Midbrain (tissue), 1 donor: ENCODE measurements at regions not wholly inside any gene's neighbourhood (a gene's known extent, or its start where the extent isn't known, plus 50 kb on each side); places are given as distances from the start of the nearest gene placed in this dataset.
"Not testable (repeated sequence)": the region's sequence is repeated elsewhere in the genome, so short reads cannot be mapped to it uniquely, and the experiment has no call there.

Source experiments
- DNase-seq: peaks from one replicate; lab custom pipeline; 2025; lab: John Stamatoyannopoulos, UW

DNA sequence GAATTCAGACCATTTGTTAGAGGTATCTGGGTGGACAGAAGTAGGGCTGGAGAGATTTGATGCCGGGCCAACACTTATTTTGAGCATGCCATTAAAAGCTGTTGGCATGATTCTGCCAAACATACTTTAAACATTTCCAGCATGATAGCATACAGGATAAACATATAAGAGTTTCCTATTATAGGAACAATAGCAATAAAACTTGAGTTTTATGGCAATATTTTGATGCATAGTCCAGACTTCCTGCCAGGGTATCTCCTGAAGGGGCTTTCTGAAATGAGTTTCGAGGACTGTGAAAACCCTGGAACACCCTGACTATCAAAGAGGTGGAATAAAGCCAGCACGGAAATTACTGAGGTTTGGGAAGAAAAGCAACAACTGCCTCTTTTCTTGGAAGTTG, 1398.0 kb upstream of the NXPH2 start:
- no peak for DNase-seq

DNA sequence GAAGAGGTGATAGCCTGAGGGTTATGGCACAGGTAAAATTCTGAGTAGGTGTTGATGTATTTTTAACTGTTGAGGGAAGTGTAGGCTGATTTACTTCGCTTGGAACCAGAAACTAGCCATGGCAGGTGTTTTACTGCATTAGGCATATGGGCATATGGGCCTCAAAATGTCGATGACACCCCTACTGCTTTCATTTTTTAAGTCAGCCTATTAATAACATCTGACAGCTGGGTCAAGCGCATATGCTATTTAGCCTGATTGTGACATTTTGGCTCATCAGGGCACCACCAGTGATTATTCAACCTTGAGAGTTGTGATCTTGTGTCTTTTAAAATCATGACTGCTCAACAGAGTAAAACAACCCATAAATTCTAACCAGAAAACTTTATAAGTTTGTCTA, 1396.9 kb upstream of the NXPH2 start:
- DNase-seq = no peak

DNA sequence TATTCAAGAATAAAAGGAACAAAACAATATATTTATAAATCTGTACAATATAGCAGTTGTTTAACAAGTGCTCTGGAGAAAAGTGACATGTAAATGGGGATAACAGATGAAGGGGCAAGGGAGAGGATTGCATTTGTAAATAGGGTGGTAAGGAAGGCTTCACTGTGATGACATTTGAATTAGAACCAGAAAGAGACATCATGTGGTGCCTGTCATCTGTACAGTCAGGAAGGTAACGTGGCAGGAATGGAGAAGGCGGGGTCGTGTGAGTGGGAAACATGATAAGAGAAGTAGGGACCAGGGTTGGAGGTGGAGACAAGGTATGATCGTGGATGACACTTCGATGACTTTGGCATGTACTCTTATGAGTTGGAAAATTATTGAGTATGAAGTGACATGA, 1393.6 kb upstream of the NXPH2 start:
- DNase-seq = no peak

DNA sequence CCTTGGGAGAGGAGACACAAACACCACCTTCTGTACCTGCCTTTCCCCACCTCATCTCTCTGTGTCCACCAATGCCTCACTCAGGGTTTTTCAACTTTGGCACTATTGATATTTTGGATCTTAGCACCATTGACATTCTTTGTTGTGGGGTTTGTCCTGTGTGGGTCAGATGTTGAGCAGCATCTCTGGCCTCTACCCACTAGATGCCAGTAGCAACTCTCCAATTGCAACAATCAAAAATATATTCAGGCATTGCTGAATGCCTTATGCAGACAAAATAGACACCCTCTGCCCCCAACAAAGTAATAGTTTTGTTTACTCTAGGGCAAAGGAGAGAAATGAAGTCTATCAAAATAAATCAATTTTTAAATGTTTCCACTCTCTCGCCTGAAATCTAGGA, 1384.3 kb upstream of the NXPH2 start:
- DNase-seq = no peak

DNA sequence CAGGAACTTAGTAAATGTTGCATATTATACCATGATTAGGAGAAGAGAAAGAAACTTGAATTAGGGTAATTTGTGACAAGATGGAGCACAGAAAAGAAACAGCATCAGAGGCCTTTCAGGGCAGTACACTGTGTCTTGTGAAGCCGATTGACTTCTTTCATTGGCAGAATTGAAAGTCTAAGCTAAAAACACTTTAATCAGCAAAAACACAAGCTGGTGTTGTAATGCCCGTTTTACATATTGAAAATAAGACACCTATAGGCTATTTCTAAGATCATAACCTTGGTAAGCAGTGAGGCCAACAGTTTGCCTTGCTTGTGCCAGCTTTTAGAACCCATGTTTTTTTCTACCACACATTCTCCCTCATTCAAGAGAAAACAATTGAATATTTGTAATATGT, 1378.1 kb upstream of the NXPH2 start:
- DNase-seq = no peak

DNA sequence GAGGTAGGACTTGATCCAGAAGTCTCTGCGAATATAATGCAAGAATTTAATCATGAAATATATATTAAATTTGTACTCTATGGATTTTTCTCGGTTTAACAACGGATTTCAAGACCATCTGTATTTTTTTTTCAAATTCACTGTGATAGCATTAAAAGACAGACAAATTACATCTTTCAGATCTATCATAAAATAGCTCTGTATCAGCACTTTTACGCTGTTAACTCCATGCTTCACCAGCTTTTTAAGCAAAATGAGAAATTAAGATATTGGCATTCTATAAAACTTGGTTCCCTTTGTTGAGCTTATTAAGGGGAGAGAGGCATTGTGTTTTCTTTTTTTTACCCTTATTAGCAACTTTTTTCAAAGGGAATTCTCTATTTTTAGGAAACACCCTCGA, 1377.6 kb upstream of the NXPH2 start:
- no peak for DNase-seq

DNA sequence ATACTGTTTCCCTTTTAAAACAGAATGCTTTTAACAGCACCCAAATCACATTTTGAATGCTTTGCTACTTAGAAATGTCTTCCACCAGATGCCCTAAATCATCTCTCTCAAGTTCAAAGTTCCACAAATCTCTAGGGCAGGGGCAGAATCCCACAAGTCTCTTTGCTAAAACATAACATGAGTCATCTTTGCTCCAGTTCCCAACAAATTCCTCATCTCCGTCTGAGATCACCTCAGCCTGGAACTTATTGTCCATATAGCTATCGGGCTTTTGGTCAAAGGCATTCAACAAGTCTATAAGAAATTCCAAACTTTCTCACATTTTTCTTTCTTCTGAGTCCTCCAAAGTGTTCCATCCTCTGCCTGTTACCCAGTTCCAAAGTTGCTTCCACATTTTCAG, 1374.5 kb upstream of the NXPH2 start:
- DNase-seq = no peak

DNA sequence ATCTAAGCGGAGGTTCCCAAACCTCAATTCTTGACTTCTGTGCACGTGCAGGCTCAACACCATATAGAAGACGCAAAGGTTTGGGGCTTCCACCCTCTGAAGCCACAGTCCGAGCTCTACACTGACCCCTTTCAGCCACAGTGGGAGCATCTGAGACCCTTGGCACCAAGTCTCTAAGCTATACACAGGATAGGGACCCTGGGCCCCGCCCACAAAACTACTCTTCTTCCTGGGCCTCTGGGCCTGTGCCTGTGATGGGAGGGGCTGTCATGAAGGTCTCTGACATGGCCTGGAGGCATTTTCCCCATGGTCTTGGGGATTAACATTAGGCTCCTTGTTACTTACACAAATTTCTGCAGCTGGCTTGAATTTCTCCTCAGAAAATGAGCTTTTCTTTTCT, 1374.1 kb upstream of the NXPH2 start:
- no peak for DNase-seq

DNA sequence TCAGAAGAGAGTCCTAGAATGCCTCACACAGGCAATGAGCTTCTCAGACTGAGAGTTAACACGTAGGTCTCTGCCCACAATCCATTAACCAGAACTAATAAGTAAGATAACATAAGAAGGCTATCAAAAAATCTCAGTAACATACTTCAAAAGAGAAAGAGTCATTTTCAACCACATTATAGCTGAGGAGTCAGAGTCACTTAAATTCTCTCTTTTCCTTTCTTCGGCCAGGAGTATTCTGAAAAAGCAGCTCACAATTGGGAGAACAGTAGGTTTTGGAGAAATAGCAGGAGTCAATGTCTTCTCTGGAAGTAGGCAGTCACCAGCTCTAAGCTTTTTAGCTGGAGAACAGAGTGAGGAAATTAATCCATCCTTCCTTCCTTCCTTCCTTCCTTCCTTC, 1364.4 kb upstream of the NXPH2 start:
- no peak for DNase-seq

DNA sequence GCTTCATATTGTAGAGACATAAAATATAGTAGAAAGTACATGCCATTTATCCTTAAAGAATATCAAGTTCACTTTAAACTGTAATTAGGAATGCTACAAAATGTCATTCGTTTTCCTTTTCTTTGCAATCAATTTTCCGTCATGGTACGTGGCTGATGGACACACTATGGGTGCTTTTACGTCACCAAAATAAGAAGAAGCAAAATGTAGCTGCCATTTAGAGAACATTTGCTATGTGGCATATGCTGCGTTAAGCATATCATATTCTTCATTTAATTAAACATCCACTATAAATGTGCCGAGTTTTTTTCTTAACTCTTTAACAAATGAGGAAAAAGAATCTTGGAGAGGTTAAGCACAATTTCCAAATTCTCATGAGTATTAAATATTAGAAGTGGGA, 1358.5 kb upstream of the NXPH2 start:
- no peak for DNase-seq

DNA sequence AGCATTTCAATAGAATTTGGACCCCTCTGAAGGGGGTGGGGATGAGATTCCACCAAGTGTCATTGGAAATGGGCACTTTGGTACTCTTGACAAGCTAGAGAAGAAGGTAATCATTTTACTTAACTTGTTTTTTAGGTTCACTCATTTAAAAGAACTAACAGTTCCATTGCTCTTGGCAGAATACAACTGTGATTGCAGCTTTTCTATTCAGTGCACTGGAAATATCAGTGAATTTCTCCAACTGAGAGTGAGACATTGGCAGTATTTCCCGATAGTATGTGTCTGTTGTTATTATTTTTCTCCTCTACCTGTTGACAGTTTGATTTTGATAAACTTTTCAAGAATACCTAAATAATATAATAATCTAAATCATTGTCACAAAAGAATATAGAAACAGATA, 1356.7 kb upstream of the NXPH2 start:
- DNase-seq = no peak

DNA sequence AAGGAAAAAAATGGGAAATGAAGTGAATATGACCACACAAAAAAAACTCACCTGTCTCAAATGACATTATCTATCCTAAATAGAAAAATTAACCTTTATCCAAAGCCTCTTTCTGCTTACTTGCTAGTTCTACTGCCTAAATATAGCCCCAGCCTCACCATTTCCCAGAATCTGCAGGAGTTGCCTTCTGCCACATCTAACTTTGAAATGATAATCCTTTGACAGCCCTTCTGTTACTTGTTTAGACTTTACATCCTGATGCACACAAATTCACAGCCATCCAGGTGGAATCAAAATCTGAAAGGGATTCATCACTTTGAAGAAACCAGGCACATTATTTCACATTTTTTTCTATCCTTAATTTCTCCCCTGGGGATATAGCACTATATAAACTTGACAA, 1356.2 kb upstream of the NXPH2 start:
- DNase-seq = no peak

DNA sequence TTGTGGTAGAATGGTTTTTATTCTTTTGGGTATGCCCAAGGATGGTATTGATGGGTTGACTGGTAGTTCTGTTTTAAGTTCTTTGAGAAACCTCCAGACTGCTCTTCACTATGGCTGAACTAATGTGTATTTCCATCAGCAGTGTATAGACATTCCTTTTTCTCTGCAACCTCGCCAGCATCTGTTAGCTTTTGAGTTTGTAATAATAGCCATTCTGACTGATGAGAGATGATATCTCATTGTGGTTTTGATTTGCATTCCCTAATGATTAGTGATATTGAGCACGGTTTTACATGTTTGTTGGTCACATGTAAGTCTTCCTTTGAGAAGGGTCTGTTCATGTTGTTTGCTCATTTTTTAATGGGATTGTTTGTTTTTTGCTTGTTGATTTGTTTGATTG, 1348.7 kb upstream of the NXPH2 start:
- DNase-seq = no peak

DNA sequence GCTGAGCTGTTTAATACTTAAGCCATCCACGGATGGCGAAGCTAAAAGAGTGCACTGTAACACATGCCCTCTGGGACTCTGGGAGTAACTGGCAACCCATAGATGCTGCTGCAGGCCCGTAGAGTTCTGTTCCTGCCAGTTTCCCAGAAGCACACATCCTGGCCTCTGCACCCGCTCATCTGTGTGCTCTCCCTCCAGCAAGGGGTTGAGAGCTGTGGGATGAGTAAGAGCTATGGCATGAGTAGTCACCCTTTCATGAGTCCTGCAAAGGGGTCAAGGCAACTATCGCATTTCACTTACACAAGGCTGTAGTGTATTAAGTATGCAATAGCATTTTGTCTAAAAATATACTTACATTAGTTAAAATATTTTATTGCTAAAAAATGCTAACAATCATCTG, 1341.8 kb upstream of the NXPH2 start:
- no peak for DNase-seq

DNA sequence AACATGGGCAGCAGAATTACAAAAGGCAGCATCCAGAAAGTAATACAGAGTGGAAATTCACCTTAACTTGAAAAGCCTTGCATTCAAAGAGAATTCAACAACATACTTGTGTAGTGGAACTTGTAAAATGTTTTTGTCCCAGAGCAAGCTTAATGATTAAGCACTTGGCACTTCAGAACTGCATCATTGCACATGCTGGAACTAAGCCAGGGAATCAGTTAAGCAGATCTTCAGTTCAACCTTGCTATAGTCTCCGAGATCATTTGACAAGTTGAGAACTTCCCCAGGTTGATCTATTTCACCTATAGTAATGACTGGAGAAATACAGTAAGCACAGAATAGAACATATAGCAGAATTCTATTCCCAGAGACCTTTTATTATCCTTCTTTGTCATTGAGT, 1337.2 kb upstream of the NXPH2 start:
- DNase-seq = no peak

DNA sequence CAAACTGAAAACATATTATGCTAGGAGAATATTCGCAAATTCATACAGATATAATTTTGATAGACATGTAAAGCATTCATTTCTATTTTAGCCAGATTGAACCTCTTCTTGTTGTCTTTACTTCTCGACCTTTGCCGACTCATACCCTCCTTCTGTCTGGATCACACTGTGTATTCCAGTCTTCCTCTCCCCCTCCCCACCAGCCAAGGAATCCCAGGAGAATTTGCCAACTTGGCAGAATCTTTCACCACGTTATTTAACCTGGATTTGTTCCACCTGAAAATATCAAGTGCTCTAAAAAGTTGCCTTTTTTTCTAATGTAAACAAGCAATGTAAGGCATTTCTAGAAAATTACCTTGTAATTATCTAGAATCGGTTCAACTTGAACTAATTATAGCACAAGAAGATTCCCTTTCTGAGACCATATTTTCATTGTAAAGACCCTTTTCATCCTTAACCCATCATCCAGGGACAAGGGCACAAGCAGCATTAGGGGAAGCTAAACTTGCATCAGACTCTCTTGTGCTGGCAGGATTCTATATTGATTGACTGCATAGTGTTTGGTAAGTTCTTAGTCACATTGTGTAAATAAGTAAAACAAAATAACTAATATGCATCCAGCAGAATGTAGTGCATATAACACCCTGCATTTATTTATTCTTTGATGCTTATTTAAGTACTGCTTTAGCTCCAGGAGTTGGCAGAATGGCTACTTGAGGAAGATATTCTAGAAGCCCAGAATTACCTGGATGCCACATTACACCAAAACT, 1328.7 kb upstream of the NXPH2 start:
- no peak for DNase-seq

DNA sequence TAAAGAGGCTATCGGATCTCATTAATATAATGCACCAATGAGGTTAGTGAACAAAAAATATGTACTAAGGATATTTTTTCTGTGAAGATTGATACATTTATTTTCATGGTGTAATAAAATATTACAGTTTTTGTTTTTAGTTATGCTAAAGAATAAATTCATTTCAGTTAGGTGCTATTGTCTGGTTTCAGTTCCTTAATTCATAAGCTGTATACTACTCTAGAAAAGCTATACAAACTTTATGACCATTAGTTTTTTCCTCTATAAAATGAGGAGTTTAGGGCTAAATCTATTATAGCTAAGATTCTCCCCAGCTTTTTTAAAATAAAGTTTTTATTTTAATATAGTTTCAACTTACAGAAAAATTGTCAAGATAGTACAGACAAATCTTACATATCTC, 1311.7 kb upstream of the NXPH2 start:
- DNase-seq = no peak

DNA sequence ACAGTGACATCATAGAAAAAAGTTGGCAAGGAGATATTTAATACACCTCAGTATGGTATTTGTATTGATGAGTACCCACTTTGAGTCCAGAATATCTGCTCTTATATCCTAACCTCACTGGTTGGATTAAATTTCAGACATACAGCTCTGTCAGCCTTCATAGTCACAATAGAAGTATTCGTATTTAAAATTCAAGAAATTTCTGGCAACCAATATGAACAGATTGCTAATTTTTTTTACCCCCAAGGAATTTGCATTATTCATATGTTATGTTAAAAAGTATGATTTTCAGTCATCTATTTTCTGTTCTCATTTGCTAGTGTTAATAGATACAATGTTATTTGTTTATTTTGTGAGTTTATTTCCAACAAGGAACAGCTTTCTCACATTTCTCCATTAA, 1306.8 kb upstream of the NXPH2 start:
- no peak for DNase-seq

DNA sequence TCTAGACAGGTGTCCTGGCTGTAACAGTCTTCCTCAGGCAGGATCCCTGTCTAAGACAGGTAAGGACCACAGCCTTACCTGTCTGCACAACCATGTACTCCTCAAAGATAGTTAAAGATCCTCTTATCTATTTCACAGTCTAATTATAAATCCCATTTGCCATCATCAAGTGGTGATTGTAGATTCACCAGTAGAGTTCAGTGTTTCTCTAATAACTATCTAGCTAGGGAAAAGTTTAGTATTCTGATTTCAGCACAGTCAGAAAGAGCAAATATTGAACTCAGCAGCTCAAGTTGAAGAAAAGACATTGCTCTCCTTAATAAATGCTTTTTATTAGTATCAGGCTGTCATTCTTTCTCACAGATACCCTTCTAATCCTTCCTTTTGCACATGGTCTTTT, 1305.5 kb upstream of the NXPH2 start:
- DNase-seq = peak; percentile 0

DNA sequence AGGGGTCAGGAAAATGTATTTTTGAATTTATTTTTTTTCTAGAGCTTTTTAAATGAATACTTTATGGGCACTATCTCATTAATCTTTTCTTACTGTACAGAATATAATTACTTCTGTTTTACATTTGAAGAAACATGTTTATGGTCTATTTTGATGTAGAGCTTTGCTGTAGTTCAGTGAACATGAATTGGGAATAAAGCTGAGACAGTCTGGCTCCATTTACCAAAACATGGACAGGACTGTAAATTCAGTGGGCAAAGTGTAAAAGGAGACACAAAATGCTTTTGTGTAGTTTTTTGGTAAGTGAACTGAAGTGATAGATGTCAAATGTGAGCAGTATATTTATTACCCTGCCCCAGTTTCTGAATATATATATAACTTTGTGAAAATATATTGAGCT, 1298.8 kb upstream of the NXPH2 start:
- DNase-seq = no peak

DNA sequence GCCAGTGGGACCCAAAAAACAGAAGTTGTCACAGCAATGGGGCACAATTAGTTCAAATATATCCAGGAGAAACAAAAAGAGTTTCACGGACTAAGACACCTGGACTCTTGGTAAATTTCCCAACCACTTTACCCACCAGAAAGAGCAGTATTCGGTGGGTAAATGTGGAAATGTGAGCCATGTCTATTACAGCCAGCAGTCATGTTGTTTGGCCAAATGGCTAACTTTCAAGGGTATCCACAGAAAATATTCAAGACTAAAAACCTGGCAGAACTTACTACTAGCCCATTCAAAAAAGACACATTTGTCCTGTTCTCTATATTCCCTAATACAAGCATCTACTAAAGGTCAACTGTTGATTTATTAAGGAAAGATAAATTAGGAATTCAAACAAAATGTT, 1296.0 kb upstream of the NXPH2 start:
- DNase-seq = no peak

DNA sequence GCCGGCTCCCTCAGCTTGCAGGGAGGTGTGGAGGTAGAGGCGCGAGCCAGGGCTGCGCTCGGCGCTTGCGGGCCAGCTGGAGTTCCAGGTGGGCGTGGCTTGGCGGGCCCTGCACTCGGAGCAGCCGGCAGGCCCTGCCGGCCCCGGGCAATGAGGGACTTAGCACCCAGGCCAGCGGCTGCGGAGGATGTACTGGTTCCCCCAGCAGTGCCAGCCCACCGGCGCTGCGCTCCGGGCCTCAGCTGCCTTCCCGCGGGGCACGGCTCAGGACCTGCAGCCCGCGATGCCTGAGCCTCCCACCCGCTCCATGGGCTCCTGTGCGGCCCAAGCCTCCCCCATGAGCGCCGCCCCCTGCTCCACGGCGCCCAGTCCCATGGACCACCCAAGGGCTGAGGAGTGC, 1293.6 kb upstream of the NXPH2 start:
- DNase-seq = not testable (repeated sequence)

DNA sequence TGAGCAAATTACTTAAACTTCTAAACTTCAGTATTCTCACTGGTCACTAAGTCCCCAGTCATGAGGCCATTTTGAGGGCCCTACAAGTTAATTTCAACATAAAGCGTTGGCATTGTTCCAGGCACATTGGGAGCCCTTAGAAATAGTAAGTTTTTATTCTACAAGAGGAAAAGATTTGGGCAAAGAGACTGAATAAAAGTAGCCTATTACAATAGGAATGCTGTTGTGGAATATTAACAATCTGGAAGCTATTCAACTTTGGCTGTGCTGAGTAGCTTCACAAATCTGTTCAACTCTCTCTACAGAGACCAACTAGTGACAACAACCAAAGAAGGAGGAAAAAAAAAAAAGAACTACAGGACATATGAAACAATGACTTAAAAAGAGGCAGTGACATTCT, 1287.5 kb upstream of the NXPH2 start:
- DNase-seq = no peak

DNA sequence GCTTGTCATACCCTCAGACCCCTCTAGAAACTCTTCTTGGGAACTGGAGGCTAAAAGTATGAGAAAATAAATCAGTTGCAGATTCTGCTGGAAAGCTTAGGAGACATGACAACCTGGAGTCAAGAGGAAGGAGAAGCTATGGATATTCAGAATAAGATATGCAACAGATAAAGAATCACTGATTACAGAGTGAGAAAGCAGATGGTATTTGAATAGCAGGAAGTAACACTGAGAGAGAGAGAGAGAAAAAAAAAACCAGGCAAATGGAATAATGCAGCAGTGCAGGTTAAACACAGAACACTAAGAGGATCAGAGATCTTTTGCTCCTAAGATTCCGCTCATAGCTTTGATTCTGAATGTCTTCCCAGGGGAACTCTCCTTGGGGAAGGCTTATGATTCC, 1284.1 kb upstream of the NXPH2 start:
- no peak for DNase-seq

DNA sequence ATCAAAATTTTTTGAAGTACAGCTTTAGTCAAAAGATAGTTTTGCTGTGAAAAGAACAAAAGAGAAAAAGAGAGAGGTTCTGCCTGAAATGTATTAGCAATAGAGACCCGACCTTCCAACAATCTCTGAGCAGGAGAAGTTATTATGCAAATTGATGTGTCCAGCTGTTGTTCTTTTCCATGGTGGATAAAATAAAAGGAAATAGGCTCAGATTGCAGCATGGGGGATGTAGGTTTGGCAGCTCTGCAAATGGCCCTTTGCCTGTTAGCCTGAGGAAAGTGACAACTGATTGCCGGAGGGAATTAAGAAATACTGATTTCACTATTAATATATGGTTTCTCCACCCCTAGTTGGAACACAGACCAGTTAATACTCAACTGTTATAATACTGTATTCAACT, 1283.2 kb upstream of the NXPH2 start:
- no peak for DNase-seq
